CD4-positive, alpha-beta memory T cell (primary cell): ENCODE measurements at regions not wholly inside any gene's neighbourhood (a gene's known extent, or its start where the extent isn't known, plus 50 kb on each side); places are given as distances from the start of the nearest gene placed in this dataset.

Experiments
- CTCF ChIA-PET: fragments of 350-600 bp; sonication (Branson Sonifier 250); formaldehyde crosslinking; loops from one replicate; lab custom pipeline; 2021; ENCODE audit warnings: inconsistent platforms; ENCODE audit not compliant: partially characterized antibody; lab: Charles Lee
- POLR2A ChIA-PET: fragments of 350-600 bp; sonication (Branson Sonifier 250); formaldehyde crosslinking; loops from one replicate; lab custom pipeline; 2021; ENCODE audit not compliant: partially characterized antibody; lab: Charles Lee
- DNase-seq, 5 donors: peaks; one replicate each; pipeline versions ENCODE4 v3.0.0 to v3.0.0-alpha.2; 2020 to 2022; ENCODE audit warnings: mixed read lengths in 1 of 5
- H3K27ac ChIP-seq: one replicate; pipeline ENCODE4 v1.7.0; 2013; ENCODE audit warnings: low read depth, low read length
- H3K27me3 ChIP-seq: 2 replicates; pipeline ENCODE4 v1.7.0; 2013; ENCODE audit warnings: mild to moderate bottlenecking, low read length, moderate library complexity; ENCODE audit not compliant: insufficient read depth
- H3K36me3 ChIP-seq: 2 replicates; pipeline ENCODE4 v1.7.0; 2013; ENCODE audit warnings: mild to moderate bottlenecking, low read length, moderate library complexity; ENCODE audit not compliant: insufficient read depth
- H3K4me1 ChIP-seq: 2 replicates; pipeline ENCODE4 v1.7.0; 2013; ENCODE audit warnings: mild to moderate bottlenecking, low read length, moderate library complexity; ENCODE audit not compliant: insufficient read depth
- H3K4me3 ChIP-seq, 2 donors: one replicate each; pipeline ENCODE4 v1.7.0; 2013; ENCODE audit warnings: low read length in 2 of 2, mild to moderate bottlenecking in 1 of 2
- H3K9me3 ChIP-seq, 2 donors: one replicate each; pipeline ENCODE4 v1.7.0; 2013; ENCODE audit warnings: low read length in 2 of 2, control low read depth in 1 of 2; ENCODE audit not compliant: control insufficient read depth in 1 of 2
- H3K27ac Mint-ChIP-seq, 7 donors: one replicate each; pipeline ENCODE4 v1.8.0; 2020 to 2021; ENCODE audit warnings: mixed read lengths in 7 of 7, mild to moderate bottlenecking in 6 of 7, inconsistent platforms in 3 of 7, moderate library complexity in 3 of 7
- H3K27me3 Mint-ChIP-seq, 2 donors: one replicate each; pipeline ENCODE4 v1.8.0; 2020 to 2021; ENCODE audit warnings: mixed read lengths in 2 of 2
- H3K36me3 Mint-ChIP-seq, 2 donors: one replicate each; pipeline ENCODE4 v1.8.0; 2020 to 2021; ENCODE audit warnings: mixed read lengths in 2 of 2, inconsistent platforms in 1 of 2, mild to moderate bottlenecking in 1 of 2
- H3K4me1 Mint-ChIP-seq, 4 donors: one replicate each; pipeline ENCODE4 v1.8.0; 2020 to 2021; ENCODE audit warnings: mixed read lengths in 4 of 4, mild to moderate bottlenecking in 1 of 4
- H3K4me3 Mint-ChIP-seq, 8 donors: one replicate each; pipeline ENCODE4 v1.8.0; 2020 to 2021; ENCODE audit warnings: mixed read lengths in 8 of 8, mild to moderate bottlenecking in 7 of 8, moderate library complexity in 6 of 8, inconsistent platforms in 3 of 8
- H3K9me3 Mint-ChIP-seq, 8 donors: one replicate each; pipeline ENCODE4 v1.8.0; 2020 to 2021; ENCODE audit warnings: mixed read lengths in 8 of 8, mild to moderate bottlenecking in 5 of 8, inconsistent platforms in 3 of 8, moderate library complexity in 1 of 8
- intact Hi-C: fragments of 100-400 bp; cut with micrococcal nuclease; formaldehyde crosslinking; loops from one replicate; pipeline ENCODE4 v1.15.1; 2023

DNA sequence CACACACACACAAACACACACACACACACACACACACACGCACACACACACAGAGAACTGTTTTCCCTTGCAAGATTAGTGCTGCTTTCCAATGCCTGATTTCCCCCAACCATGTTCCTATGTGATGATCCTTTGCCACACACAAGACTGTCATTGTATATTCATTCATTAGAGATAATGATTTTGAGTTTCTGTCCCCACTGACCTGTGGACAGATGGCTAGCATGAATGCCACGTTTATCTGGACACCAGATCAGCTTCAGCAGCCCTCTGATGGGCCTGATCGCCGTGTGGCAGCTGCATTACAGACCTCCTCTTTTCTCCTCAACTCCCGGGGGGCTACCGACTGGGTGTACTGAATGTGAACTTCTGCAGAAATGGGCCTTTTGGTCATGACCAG, 353.0 kb downstream of the MYCN start:
- no peaks in the 10 kb centered on the region for H3K9me3 ChIP-seq
- no peak overlapping the region for H3K4me3 Mint-ChIP-seq
- no peaks in the 10 kb centered on the region for H3K36me3 ChIP-seq
- no peak overlapping the region for H3K27ac ChIP-seq
- no peak overlapping the region for H3K4me3 ChIP-seq
- no peaks in the 10 kb centered on the region for H3K4me1 Mint-ChIP-seq
- no peaks in the 10 kb centered on the region for H3K4me1 ChIP-seq
- ChIA-PET CTCF (no interaction called here), POLR2A (no interaction called here)
- H3K27me3 ChIP-seq, result no peaks in the 10 kb centered on the region
- H3K27ac Mint-ChIP-seq, result no peak overlapping the region
- intact Hi-C loops, result no loop called here
- no peaks in the 10 kb centered on the region for H3K36me3 Mint-ChIP-seq
- H3K9me3 Mint-ChIP-seq, result peaks cover 0 to 1% (median 0%) of the 10 kb centered on the region in 8 donors
- no peak for DNase-seq
- no peaks in the 10 kb centered on the region for H3K27me3 Mint-ChIP-seq

DNA sequence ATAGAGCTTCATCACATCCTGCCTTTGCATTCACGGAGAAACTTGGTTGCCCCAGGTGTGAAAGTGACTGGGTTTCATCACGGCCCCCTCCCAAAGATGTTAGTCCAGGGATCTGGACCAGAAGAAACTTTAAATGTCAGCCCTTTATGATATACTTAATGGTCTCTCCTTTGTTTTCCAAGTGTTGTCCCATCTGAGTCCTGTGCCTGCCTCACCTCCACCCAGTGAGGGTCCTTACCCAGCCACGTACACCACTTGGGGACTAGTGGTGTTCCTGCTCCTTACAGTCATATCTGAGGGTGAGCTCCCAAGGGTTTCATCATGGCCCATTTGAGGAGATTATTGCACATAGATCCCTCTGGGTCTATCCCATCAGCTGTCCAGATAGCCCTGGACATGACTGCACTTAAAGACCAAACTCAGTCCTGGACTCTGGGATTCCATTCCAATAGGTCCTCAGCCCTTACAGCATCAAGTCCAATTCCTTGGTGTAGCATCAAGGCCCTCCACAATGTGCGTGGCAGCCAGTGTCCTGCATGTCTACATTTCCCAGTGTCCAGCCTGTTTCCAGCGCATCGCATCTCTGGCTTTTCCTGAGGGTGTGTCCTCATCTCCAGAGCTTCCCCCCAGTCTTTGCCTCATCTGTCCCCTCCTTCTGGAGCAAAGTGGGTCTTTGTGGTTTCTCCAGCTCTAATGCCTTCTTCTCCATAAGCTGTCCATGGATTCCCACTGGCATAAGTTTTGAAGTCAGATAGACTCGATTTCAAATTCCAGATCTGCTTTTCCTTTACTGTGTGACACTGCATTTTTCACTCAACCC, 351.6 kb downstream of the MYCN start:
- Mint-ChIP-seq H3K36me3 (no peaks in the 10 kb centered on the region), H3K4me3 (no peak overlapping the region), H3K9me3 (no peaks in the 10 kb centered on the region), H3K27ac (no peak overlapping the region), H3K4me1 (no peaks in the 10 kb centered on the region), H3K27me3 (no peaks in the 10 kb centered on the region)
- CTCF ChIA-PET, result no interaction called here
- Histone ChIP-seq H3K27ac (no peak overlapping the region), H3K36me3 (no peaks in the 10 kb centered on the region), H3K9me3 (no peaks in the 10 kb centered on the region), H3K4me3 (no peak overlapping the region), H3K4me1 (no peaks in the 10 kb centered on the region), H3K27me3 (no peaks in the 10 kb centered on the region)
- POLR2A ChIA-PET, result no interaction called here
- DNase-seq, result no peak
- intact Hi-C loops, result no loop called here

DNA sequence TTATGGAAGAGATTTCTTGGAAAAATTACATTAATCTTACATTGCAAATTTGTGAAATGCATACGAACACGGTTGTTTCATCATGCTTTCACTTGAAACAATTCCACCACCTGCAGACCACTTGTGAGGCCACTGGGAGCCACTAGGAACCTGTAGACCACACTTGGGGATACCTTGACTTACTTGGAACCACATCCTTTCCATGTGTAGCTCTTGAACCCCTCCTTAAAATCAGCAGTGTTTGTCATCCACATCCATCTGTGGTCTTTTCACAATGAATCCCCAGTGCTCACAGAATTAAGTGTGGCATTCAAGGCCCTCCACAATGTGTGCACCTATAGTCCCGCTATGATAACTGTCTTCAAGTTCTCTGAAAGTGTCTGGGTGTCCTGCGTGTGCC, 350.9 kb downstream of the MYCN start:
- Mint-ChIP-seq H3K4me3 (no peak overlapping the region), H3K4me1 (no peaks in the 10 kb centered on the region), H3K27me3 (no peaks in the 10 kb centered on the region), H3K9me3 (no peaks in the 10 kb centered on the region), H3K27ac (no peak overlapping the region), H3K36me3 (no peaks in the 10 kb centered on the region)
- CTCF ChIA-PET, result no interaction called here
- DNase-seq, result no peak
- no peak overlapping the region for H3K4me3 ChIP-seq
- H3K27me3 ChIP-seq, result no peaks in the 10 kb centered on the region
- POLR2A ChIA-PET, result no interaction called here
- no peak overlapping the region for H3K27ac ChIP-seq
- H3K9me3 ChIP-seq, result no peaks in the 10 kb centered on the region
- intact Hi-C loops, result no loop called here
- H3K4me1 ChIP-seq, result no peaks in the 10 kb centered on the region
- H3K36me3 ChIP-seq, result no peaks in the 10 kb centered on the region

DNA sequence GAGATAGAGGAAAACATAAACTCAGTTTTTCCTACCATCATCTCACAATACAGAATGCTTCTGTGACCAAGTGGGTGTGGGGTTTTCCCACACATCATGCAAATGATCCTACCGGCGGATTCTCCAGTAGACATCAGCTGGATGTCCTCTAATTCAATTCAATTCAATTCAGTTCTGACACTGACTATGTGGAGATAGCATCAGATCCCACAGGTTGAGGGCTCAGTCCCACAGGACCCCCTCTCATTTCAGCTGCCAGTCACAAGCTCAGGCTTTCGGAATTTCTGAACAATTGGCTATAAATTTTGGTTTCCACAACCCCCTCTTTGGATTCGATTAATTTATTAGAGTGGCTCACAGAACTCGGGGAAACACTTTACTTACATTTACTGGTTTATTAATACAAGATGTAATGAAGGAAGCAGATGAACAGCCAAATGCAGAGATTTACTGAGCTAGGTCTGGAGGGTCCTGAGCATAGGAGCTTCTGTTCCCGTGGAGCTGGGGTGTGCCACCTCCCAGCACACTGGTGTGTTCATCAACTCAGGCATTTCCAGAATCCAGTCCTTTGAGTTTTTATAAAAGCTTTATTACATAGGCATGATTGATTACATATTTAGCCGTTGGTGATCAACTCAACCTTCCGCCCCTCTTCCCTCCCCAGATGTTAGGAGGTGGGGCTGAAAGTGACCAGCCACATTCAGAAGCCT, 350.1 kb downstream of the MYCN start:
- intact Hi-C loops, result no loop called here
- H3K36me3 ChIP-seq, result no peaks in the 10 kb centered on the region
- H3K4me1 Mint-ChIP-seq, result no peaks in the 10 kb centered on the region
- H3K4me3 ChIP-seq, result no peak overlapping the region
- no peaks in the 10 kb centered on the region for H3K27me3 Mint-ChIP-seq
- H3K9me3 Mint-ChIP-seq, result peaks cover 0 to 2% (median 0%) of the 10 kb centered on the region in 8 donors
- DNase-seq, result no peak
- no peak overlapping the region for H3K27ac ChIP-seq
- CTCF ChIA-PET, result interaction anchor here (1.9 kb wide), 1 partner anchor 350 kb away, joined by 4 read pairs; the partner anchor contains the start of gene MYCN
- H3K4me3 Mint-ChIP-seq, result no peak overlapping the region
- H3K27ac Mint-ChIP-seq, result no peak overlapping the region
- H3K36me3 Mint-ChIP-seq, result no peaks in the 10 kb centered on the region
- no peaks in the 10 kb centered on the region for H3K9me3 ChIP-seq
- H3K4me1 ChIP-seq, result no peaks in the 10 kb centered on the region
- POLR2A ChIA-PET, result no interaction called here
- H3K27me3 ChIP-seq, result no peaks in the 10 kb centered on the region

DNA sequence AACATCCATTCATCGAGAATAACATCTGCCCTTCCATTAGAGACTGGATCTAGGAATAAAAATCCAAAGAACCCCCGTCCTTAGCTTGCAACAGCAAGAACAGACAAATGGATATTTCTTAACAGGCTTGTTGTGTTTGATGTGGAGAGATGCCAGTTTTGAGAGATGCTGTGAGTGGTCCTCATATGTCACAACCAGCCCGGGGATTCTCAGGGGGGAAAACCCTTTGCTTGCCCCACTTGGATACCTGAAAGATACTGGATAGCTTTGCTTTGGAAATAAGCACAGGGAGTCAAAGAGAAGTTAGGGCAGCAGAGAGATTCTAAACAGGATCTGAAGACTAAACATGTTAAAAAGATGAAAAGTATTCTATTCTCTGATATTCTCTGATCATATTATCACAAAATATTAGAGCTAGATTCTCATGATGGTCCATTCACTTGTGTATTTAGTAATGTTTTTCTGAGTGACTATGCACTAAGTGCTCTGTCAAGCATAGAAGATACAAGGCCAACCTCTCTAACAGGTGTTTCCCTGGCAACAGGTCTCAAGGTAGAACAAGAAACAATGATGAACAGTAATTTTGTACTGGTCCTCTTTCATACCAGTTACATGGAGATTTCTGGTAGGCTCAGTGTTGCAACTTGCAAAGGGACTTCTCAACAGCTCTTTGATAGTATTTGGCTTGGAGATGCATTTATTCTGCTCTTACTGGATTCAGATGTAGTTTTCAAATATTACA, 348.2 kb downstream of the MYCN start:
- H3K27me3 Mint-ChIP-seq, result no peaks in the 10 kb centered on the region

DNA sequence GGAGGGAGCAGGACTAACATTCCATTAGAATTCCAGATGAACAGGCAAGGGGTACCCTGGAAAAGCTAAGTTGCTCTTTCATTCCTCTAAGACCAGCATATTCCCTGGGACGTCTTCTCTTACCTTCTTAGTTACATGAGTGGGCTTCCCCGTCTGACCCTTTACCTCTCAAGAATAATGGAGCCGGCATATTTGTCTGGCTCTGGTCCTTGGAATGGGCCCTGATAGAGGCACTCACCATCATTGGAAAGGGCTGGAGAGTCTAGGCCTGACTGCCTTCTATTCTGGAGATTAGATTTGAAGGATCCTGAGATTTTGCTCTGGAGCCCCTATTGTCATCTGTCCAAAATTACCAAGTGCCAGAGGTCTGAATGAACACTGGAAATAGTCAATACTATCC, 347.5 kb downstream of the MYCN start:
- Mint-ChIP-seq H3K4me3 (no peak overlapping the region), H3K36me3 (no peaks in the 10 kb centered on the region), H3K27me3 (no peaks in the 10 kb centered on the region), H3K27ac (no peak overlapping the region), H3K9me3 (peaks cover 0 to 2% (median 0%) of the 10 kb centered on the region in 8 donors), H3K4me1 (no peaks in the 10 kb centered on the region)
- H3K4me1 ChIP-seq, result no peaks in the 10 kb centered on the region
- no peaks in the 10 kb centered on the region for H3K27me3 ChIP-seq
- no peak overlapping the region for H3K4me3 ChIP-seq
- H3K27ac ChIP-seq, result no peak overlapping the region
- no peaks in the 10 kb centered on the region for H3K36me3 ChIP-seq
- POLR2A ChIA-PET, result no interaction called here
- H3K9me3 ChIP-seq, result no peaks in the 10 kb centered on the region
- CTCF ChIA-PET, result no interaction called here
- no peak for DNase-seq
- intact Hi-C loops, result no loop called here

More for the DNA sequence above, 348.2 kb downstream of the MYCN start:
- H3K9me3 Mint-ChIP-seq, result peaks cover 0 to 2% (median 0%) of the 10 kb centered on the region in 8 donors
- Histone ChIP-seq H3K4me3 (no peak overlapping the region), H3K27me3 (no peaks in the 10 kb centered on the region), H3K27ac (no peak overlapping the region), H3K9me3 (no peaks in the 10 kb centered on the region), H3K4me1 (no peaks in the 10 kb centered on the region), H3K36me3 (no peaks in the 10 kb centered on the region)
- DNase-seq, result no peak
- POLR2A ChIA-PET, result no interaction called here
- H3K36me3 Mint-ChIP-seq, result no peaks in the 10 kb centered on the region
- CTCF ChIA-PET, result interaction anchor here (1.9 kb wide), 1 partner anchor 349 kb away, joined by 4 read pairs; the partner anchor contains the start of gene MYCN
- no peak overlapping the region for H3K27ac Mint-ChIP-seq
- H3K4me3 Mint-ChIP-seq, result no peak overlapping the region
- H3K4me1 Mint-ChIP-seq, result no peaks in the 10 kb centered on the region
- intact Hi-C loops, result no loop called here

DNA sequence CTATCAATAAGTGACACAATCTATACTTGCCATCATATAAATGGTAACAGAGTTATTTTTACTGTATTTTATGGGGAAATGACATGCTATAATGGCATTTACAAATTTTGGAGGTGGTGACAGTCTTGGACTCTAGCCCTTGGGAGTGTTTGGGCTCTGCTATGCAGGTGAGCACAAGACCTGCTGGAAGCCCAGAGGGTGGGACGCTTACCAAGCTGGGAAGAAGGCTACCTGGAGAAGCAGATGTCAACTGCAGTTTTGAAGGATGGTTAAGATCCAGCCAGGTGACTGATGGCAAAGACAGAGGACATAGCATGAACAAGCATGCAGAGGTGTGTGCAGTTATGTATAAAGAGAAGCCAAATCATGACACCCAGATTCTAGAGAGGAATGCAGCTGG, 346.9 kb downstream of the MYCN start:
- no peaks in the 10 kb centered on the region for H3K4me1 Mint-ChIP-seq

More for the DNA sequence above, 346.9 kb downstream of the MYCN start:
- no peak overlapping the region for H3K27ac ChIP-seq
- H3K9me3 ChIP-seq, result no peaks in the 10 kb centered on the region
- no peak for DNase-seq
- no peak overlapping the region for H3K4me3 ChIP-seq
- POLR2A ChIA-PET, result no interaction called here
- intact Hi-C loops, result no loop called here
- no peaks in the 10 kb centered on the region for H3K4me1 ChIP-seq
- Mint-ChIP-seq H3K27me3 (no peaks in the 10 kb centered on the region), H3K9me3 (peaks cover 0 to 2% (median 0%) of the 10 kb centered on the region in 8 donors), H3K36me3 (no peaks in the 10 kb centered on the region), H3K4me3 (no peak overlapping the region), H3K27ac (no peak overlapping the region)
- CTCF ChIA-PET, result no interaction called here
- no peaks in the 10 kb centered on the region for H3K27me3 ChIP-seq
- H3K36me3 ChIP-seq, result no peaks in the 10 kb centered on the region
